ENCODE measurements at regions not wholly inside any gene's neighbourhood (a gene's known extent, or its start where the extent isn't known, plus 50 kb on each side); places are given as distances from the start of the nearest gene placed in this dataset.

DNA sequence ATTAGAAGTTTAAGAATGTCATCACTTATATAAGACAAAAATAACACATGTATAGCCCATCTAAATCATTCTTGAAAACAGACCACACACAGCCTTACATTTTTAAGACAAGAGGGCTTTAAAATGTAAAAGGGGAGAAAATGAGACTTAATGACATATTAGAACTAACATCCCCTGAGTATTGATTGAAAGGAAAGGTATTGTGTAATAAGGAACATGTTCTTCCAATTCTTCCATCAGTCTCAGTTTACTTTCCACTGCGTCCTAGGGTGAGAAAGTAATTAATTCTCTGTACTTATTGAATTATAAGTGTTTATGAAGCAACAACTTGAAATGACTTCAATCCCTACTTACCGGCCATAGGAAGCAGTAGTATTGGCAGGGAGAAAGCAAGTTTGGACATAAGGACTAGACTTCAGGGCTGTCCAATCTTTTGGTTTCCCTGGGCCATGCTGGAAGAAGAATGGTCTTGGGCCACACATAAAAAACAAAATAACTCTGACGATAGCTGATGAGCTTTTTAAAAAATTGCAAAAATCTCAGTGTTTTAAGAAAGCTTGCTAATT lies 202.7 kb upstream of the SPRY1 start:
- H3K27ac ChIP-seq: no peak overlapping the region
- in situ Hi-C loops (cut with MboI; ENCODE audit: low pct_ligation_motif_present in 1 of 4, low pct_unique_long_range_greater_than_20kb in 1 of 4, low sequenced_read_pairs in 3 of 4) (no loop called here), intact Hi-C loops (cut with DNase I; ENCODE audit: low total_unique reads) (no loop called here)
- no peaks in the 10 kb centered on the region for H3K4me1 ChIP-seq
- H3K4me3 ChIP-seq: no peak overlapping the region
- WGBS, 2 donors (ENCODE audit: low coverage in 1 of 2): 64 to 88% methylated on average over 2 to 3 of the region's 3 CpGs
- no peak for DNase-seq
- H3K27me3 ChIP-seq: no peaks in the 10 kb centered on the region
- H3K9me3 ChIP-seq: no peaks in the 10 kb centered on the region
- TF ChIP-seq, protein P1, sequence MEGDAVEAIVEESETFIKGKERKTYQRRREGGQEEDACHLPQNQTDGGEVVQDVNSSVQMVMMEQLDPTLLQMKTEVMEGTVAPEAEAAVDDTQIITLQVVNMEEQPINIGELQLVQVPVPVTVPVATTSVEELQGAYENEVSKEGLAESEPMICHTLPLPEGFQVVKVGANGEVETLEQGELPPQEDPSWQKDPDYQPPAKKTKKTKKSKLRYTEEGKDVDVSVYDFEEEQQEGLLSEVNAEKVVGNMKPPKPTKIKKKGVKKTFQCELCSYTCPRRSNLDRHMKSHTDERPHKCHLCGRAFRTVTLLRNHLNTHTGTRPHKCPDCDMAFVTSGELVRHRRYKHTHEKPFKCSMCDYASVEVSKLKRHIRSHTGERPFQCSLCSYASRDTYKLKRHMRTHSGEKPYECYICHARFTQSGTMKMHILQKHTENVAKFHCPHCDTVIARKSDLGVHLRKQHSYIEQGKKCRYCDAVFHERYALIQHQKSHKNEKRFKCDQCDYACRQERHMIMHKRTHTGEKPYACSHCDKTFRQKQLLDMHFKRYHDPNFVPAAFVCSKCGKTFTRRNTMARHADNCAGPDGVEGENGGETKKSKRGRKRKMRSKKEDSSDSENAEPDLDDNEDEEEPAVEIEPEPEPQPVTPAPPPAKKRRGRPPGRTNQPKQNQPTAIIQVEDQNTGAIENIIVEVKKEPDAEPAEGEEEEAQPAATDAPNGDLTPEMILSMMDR (IDR thresholded peaks at IDR 0.05): no peak
- TF ChIP-seq POLR2A (IDR thresholded peaks at IDR 0.05) (no peak), EP300 (IDR thresholded peaks at IDR 0.05; ENCODE audit: low read depth) (no peak)
- no peaks in the 10 kb centered on the region for H3K36me3 ChIP-seq

DNA sequence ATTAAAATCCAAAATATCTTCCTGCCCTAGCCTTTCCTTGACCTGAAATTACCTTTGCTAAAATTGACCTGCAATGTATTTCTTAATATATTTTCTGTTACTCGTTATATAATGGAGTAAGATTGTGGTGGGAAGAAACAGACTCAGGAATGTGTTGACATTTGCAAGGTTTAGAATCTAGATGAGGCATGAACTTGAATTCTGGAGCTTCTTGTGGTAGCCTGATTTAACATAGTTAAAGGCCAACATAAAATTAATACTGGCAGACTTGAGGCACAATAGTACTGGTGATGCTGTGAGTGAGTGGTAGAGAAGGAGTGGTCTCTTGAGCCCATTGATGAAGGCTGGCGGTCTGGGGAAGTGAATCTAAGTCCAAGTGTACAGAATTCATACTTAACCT lies 197.9 kb upstream of the SPRY1 start:
- no peak for TF ChIP-seq POLR2AphosphoS5 (IDR thresholded peaks at IDR 0.05)
- TF ChIP-seq, protein P1 (IDR thresholded peaks at IDR 0.05): no peak
- no peak for TF ChIP-seq POLR2A (IDR thresholded peaks at IDR 0.05)
- TF ChIP-seq EP300 (IDR thresholded peaks at IDR 0.05; ENCODE audit: low read depth): no peak
- H3K9me3 ChIP-seq: no peaks in the 10 kb centered on the region
- DNase-seq: no peak
- H3K4me3 ChIP-seq: no peak overlapping the region
- no peaks in the 10 kb centered on the region for H3K27me3 ChIP-seq
- H3K4me1 ChIP-seq: no peaks in the 10 kb centered on the region
- H3K36me3 ChIP-seq: no peaks in the 10 kb centered on the region
- in situ Hi-C loops (cut with MboI; ENCODE audit: low pct_ligation_motif_present in 1 of 4, low pct_unique_long_range_greater_than_20kb in 1 of 4, low sequenced_read_pairs in 3 of 4) (no loop called here), intact Hi-C loops (cut with DNase I; ENCODE audit: low total_unique reads) (no loop called here)
- H3K27ac ChIP-seq: no peak overlapping the region
- 92 to 95% methylated on average over 2 of the region's 2 CpGs for WGBS, 2 donors (ENCODE audit: low coverage in 1 of 2)

- in situ Hi-C loops (cut with MboI; ENCODE audit: low pct_ligation_motif_present in 1 of 4, low pct_unique_long_range_greater_than_20kb in 1 of 4, low sequenced_read_pairs in 3 of 4): no loop called here
- no peak overlapping the region for H3K27ac ChIP-seq
- intact Hi-C loops (cut with DNase I; ENCODE audit: low total_unique reads): no loop called here
- no peaks in the 10 kb centered on the region for H3K36me3 ChIP-seq
- TF ChIP-seq POLR2A (IDR thresholded peaks at IDR 0.05) (no peak), POLR2AphosphoS5 (IDR thresholded peaks at IDR 0.05) (no peak), EP300 (IDR thresholded peaks at IDR 0.05; ENCODE audit: low read depth) (no peak)
- TF ChIP-seq, protein P1 (IDR thresholded peaks at IDR 0.05): no peak
- no peaks in the 10 kb centered on the region for H3K27me3 ChIP-seq
- no peaks in the 10 kb centered on the region for H3K9me3 ChIP-seq
- no peak overlapping the region for H3K4me3 ChIP-seq
- no peaks in the 10 kb centered on the region for H3K4me1 ChIP-seq
- DNase-seq: no peak
- 88 to 91% methylated on average over 7 of the region's 7 CpGs for WGBS, 2 donors (ENCODE audit: low coverage in 1 of 2)
Observed at GRCh38 chr4:123200051-123200940, 196.3 kb upstream of the SPRY1 start.

GRCh38 chr4:123204737-123205136 lies 191.9 kb upstream of the SPRY1 start:
- no peak for DNase-seq
- H3K4me1 ChIP-seq: no peaks in the 10 kb centered on the region
- no peaks in the 10 kb centered on the region for H3K9me3 ChIP-seq
- H3K27ac ChIP-seq: no peak overlapping the region
- in situ Hi-C loops (cut with MboI; ENCODE audit: low pct_ligation_motif_present in 1 of 4, low pct_unique_long_range_greater_than_20kb in 1 of 4, low sequenced_read_pairs in 3 of 4): no loop called here
- TF ChIP-seq, protein P1 (IDR thresholded peaks at IDR 0.05): no peak
- no peak for TF ChIP-seq EP300 (IDR thresholded peaks at IDR 0.05; ENCODE audit: low read depth)
- TF ChIP-seq POLR2A (IDR thresholded peaks at IDR 0.05): no peak
- TF ChIP-seq POLR2AphosphoS5 (IDR thresholded peaks at IDR 0.05): no peak
- no peaks in the 10 kb centered on the region for H3K27me3 ChIP-seq
- intact Hi-C loops (cut with DNase I; ENCODE audit: low total_unique reads): no loop called here
- no peak overlapping the region for H3K4me3 ChIP-seq
- H3K36me3 ChIP-seq: no peaks in the 10 kb centered on the region
- WGBS, 2 donors (ENCODE audit: low coverage in 1 of 2): 0 to 50% methylated on average over 1 of the region's 1 CpG
